GM21526 (cell line): ENCODE measurements at regions not wholly inside any gene's neighbourhood (a gene's known extent, or its start where the extent isn't known, plus 50 kb on each side); places are given as distances from the start of the nearest gene placed in this dataset.
"Not testable (repeated sequence)": the region's sequence is repeated elsewhere in the genome, so short reads cannot be mapped to it uniquely, and the experiment has no call there.

Source experiments
- ATAC-seq: cut with Tn5 transposase; IDR thresholded peaks from one replicate; pipeline ENCODE4 v1.9.1; 2021; ENCODE audit warnings: moderate library complexity; ENCODE audit not compliant: unreplicated experiment, low FRiP score

DNA sequence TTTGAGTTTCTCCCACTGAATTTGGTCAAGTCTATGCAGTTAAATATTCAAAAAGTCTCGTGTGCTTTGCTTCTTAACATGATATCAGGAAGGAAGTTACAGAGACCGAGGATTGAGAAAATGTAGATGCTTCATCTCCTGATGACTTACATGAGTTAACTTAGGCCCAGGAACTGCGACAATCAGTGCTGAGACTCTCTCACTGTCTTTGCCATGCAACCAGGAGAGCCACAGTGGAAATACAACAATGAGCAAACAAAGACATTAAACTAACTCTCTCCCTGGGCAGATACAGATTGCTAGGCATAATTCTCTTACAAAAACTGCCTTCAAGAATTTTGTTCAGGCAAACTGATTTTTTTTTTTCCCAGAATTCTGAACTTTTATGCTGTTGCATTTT, 440.6 kb upstream of the EPHA7 start:
- ATAC-seq, result no peak

DNA sequence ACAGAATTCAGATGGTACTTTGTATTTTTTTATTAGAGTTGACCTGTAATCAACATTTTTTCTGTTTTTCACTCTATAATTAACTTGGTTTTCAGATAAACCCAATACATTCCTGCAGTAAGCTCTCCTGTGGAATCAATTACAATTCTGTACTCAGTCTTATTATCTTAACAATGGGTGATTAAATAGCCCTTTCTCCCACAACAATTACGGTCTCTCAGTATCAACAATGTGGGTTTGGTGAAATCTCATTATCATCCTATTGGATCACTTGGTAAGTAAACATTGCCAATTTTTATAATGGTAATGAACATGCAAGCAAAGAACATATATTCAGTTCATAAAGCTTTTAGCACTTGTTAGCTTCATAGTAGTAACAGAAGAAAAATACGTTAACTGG, 438.9 kb upstream of the EPHA7 start:
- no peak for ATAC-seq

- no peak for ATAC-seq
These were observed 430.5 kb upstream of the EPHA7 start for GRCh38 chr6:93849857-93850256.

DNA sequence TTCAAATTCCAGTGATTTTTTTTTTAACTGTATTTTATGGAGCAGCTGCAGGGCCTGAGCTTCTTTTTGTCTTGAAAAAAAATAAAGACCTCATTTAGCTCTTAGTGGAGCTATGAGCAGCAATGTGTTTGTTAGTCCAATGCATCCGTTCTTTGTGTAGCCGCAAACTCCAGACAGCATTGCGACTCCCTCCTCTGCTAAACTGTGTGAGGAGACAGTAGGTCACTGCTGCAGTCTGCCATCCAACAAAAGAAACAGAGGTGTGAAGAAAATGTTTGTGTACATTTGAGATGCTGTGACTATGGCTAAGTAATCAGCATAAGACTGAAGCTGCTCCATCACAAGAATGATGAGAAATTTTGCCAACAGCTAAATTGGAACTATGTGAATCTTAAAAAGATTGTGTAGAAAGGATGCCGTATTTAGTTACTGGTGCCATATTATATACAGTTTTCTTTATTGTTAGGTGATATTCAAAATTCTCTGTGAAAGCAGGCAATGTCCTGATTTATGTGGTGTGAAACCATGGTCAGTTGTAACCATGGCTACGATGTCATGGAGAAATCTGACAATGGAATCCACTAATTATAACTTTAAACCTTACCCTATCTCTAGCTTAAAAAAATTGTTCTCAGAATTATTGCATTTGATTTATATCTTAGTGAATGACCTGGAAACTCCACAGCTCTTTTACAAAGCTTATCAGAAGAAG, 428.8 kb upstream of the EPHA7 start:
- no peak for ATAC-seq

DNA sequence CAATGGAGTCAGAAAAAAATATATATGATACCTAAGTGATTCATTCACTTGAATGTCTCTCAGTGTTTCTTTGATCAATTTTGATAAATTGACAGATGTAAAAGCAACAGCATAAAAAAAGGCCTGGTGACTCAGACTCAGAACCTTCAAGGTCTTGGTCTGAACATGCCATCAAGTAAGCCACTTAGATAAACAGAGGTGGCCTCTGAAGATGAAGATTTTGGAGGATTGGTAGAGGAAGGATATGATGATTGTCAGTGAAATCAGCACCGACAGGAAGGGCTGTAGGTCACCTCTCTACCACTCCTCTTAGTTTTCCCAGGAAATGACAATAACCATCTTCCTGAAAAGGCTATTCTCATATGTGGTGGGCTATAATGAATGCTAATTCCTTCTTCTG, 422.8 kb upstream of the EPHA7 start:
- no peak for ATAC-seq

GRCh38 chr6:93835451-93836145, 416.2 kb upstream of the EPHA7 start:
- ATAC-seq, result not testable (repeated sequence)

- ATAC-seq, result not testable (repeated sequence)
These were observed 415.7 kb upstream of the EPHA7 start for GRCh38 chr6:93835026-93835425.

- ATAC-seq, result not testable (repeated sequence)
These were observed 414.0 kb upstream of the EPHA7 start for GRCh38 chr6:93833326-93833725.

GRCh38 chr6:93829757-93830156, 410.4 kb upstream of the EPHA7 start:
- ATAC-seq, result not testable (repeated sequence)

- no peak for ATAC-seq
These were observed 409.6 kb upstream of the EPHA7 start for GRCh38 chr6:93829009-93829408.

DNA sequence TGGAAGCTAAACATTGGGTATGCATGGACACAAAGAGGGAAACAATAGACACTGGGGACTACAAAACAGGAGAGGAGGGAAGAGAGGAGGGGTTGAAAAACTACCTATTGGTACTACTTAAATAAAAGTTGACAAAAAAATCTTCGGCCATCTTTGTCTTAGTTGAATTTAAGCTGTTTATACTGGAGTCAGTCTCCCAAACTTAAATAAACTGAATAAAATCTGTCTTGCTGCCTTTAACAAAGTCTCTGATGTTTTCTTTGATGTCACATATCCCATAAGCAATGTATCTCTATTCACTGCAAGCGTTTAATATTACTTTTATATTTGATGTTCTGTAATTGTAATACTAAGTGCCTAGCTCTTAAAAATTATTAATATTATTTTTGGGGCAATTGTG, 409.2 kb upstream of the EPHA7 start:
- no peak for ATAC-seq

DNA sequence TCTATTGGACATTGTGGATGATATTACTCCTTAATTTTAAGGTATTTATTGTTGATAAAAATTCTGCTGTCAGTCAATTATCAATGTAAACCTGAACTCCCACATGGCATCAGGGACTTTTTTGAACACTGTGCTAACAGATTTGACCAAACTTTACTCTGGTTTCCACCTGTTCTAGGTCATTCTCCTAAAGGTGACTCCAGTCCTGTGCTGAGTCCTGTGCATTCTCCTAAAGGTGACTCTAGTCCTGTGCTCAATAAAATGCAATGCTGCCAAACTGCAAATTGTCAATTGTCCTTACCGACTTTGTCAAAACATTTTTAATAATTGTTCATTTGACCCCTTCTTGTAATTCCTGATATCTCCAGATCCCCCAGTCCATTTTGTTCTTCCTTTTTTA, 408.4 kb upstream of the EPHA7 start:
- ATAC-seq, result no peak

GRCh38 chr6:93825950-93826349, 406.6 kb upstream of the EPHA7 start:
- no peak for ATAC-seq

GRCh38 chr6:93823489-93823888, 404.1 kb upstream of the EPHA7 start:
- ATAC-seq, result no peak

GRCh38 chr6:93822434-93823265, 403.3 kb upstream of the EPHA7 start:
- ATAC-seq, result no peak

GRCh38 chr6:93821953-93822352, 402.6 kb upstream of the EPHA7 start:
- no peak for ATAC-seq

DNA sequence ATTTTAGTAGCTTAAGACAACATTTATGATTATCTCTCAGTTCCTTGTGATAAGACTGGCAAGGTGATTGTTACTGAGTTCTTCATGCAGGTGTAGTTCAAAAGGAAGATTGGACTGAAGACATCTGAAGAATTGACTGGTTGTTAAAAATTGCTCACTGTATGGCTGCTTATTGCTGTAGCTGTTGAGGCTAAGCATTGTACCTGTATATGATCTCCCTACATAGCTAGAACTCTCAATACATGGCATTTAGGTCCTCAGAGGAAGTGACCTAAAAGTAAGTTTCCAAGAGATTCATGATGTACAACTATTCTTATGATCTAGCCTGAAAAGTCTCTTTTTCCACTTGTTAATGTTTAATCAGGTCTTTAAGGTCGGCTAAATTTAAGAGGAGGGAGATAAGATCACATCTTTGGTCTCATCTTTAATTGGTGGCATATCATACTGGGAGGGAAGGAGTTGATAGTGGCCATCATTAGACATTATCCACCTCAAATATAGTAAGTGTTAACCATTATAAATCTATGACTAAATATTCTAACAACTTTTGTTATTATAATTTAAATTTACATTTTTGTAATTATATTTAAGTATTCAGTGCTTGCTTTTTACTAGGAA, 401.2 kb upstream of the EPHA7 start:
- ATAC-seq, result no peak

DNA sequence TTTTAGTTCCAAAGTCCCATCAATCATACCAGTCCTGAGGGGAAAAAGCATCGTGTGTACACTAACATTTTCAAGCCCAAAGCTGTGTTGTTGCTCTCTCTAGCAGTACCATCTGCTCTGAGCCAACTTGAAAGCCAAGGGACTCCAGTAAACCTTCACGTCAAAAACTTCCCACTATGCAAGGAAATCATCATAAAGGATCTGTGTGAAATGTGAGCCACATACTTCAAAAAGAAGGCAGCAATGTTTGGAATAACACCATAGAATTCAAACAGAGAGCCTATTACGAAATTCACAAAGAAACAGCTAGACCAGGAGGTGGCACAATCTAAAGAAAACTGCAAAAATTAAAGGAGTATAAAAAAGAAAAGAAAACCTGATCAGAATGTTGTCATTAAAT, 399.8 kb upstream of the EPHA7 start:
- ATAC-seq, result no peak

GRCh38 chr6:93817937-93818336, 398.6 kb upstream of the EPHA7 start:
- no peak for ATAC-seq

DNA sequence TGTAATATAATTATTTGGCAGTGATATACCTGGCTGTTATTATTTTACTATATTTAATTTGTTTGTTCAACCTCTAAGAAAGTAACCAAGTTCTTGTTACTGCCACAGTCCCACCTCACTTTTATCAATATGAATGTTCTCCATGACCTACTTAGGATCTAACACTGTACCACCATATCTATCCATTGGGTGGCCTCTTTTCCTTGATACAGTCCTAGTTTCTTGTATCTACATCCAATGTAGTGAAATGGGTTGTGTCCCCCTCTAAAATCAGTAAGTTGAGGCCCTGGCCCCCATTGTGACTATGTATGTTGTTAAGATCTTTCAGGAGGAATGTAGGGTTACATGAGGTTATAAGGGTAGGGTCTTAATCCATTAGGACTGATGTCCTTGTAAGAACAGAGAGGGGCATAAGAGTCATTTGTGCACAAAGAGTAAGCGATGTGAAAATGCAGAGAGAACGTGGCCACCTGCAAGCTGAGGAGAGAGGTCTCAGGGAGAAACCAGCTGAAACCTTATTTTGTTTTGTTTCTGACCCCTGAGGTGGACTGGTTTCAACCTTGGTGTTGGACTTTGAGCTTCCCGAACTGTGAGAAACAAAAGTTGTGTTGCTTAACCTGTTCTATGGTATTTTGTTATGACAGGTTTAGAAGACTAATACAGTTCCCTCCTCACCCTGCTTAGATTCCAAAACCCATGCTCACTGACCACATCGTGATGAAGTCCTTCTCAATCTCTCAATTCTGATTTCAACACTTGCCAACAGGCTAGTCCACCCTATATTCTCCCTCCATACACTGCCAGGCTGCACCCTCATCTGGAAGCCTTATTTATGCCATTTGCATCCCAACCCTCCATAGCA, 387.3 kb upstream of the EPHA7 start:
- no peak for ATAC-seq
